Vagina (tissue), 2 donors: ENCODE measurements at regions not wholly inside any gene's neighbourhood (a gene's known extent, or its start where the extent isn't known, plus 50 kb on each side); places are given as distances from the start of the nearest gene placed in this dataset.

Source experiments
- POLR2A ChIP-seq, 2 donors: fragments of 450-650 bp; IDR thresholded peaks; one replicate each; pipeline ENCODE4 v1.6.1; 2017; ENCODE audit warnings: antibody characterized with exemption in 2 of 2, mild to moderate bottlenecking in 2 of 2, moderate library complexity in 2 of 2
- POLR2AphosphoS5 ChIP-seq, 2 donors: sonication (generic); formaldehyde crosslinking; IDR thresholded peaks; one replicate each; pipeline ENCODE4 v1.9.0; 2017; ENCODE audit warnings: antibody characterized with exemption in 2 of 2, mild to moderate bottlenecking in 2 of 2, low read depth in 1 of 2; ENCODE audit not compliant: insufficient read depth in 1 of 2
- TF ChIP-seq, protein P1 (sequence below), 3 experiments: fragments of 450-650 bp in 2 of 3; fragments of 200-600 bp in 1 of 3; sonication (generic) in 1 of 3; IDR thresholded peaks; one replicate each; pipeline ENCODE4 v1.5.1; 2017 to 2019; ENCODE audit warnings: antibody characterized with exemption in 3 of 3, mild to moderate bottlenecking in 2 of 3, moderate library complexity in 2 of 3

DNA sequence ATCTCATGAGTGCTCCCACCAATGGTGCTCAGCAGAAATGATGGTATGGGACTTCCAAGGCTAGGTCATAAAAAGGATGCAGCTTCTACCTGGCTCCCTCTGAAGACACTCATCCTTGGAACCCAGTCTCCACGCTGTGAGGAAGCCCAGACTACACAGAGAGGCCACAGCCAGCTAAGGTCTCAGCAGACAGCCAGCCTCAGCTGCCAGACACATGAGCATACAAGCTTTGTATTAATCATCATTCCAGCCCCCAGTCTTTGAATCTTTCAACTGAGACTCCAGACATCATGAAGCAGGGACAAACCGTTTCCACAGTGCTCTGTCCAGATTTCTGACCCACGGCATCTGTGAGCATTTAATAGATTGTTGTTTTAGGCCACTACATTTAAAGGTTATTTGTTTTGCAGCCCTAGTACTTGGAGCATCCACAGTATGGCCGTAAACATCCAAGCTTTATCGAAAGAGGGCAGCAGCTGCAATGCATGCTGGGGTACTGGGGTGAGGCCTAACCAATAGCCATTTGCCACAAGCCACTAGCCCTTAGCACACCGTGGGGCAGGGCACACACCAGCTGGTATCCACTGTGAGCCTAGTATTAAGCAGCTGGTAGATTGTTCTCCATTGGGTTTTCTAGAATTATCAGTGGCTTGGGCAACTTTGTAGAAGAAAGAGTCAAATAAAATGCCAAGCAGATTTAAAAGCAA lies 449.1 kb downstream of the BCOR start:
- no peak for TF ChIP-seq POLR2A (IDR thresholded peaks at IDR 0.05)
- TF ChIP-seq, protein P1, sequence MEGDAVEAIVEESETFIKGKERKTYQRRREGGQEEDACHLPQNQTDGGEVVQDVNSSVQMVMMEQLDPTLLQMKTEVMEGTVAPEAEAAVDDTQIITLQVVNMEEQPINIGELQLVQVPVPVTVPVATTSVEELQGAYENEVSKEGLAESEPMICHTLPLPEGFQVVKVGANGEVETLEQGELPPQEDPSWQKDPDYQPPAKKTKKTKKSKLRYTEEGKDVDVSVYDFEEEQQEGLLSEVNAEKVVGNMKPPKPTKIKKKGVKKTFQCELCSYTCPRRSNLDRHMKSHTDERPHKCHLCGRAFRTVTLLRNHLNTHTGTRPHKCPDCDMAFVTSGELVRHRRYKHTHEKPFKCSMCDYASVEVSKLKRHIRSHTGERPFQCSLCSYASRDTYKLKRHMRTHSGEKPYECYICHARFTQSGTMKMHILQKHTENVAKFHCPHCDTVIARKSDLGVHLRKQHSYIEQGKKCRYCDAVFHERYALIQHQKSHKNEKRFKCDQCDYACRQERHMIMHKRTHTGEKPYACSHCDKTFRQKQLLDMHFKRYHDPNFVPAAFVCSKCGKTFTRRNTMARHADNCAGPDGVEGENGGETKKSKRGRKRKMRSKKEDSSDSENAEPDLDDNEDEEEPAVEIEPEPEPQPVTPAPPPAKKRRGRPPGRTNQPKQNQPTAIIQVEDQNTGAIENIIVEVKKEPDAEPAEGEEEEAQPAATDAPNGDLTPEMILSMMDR (IDR thresholded peaks at IDR 0.05) = no peak
- TF ChIP-seq POLR2AphosphoS5 (IDR thresholded peaks at IDR 0.05; ENCODE audit: insufficient read depth in 1 of 2, low read depth in 1 of 2) = no peak
